HG03432 (cell line): ENCODE measurements at regions not wholly inside any gene's neighbourhood (a gene's known extent, or its start where the extent isn't known, plus 50 kb on each side); places are given as distances from the start of the nearest gene placed in this dataset.

Source experiments
- ATAC-seq: cut with Tn5 transposase; IDR thresholded peaks from one replicate; pipeline ENCODE4 v1.9.1; 2021; ENCODE audit warnings: mild to moderate bottlenecking, moderate library complexity; ENCODE audit not compliant: unreplicated experiment

- no peak for ATAC-seq
Measured at GRCh38 chr5:107155707-107156106, 515.0 kb downstream of the EFNA5 start.

GRCh38 chr5:107154593-107154992 lies 516.1 kb downstream of the EFNA5 start:
- no peak for ATAC-seq

GRCh38 chr5:107153283-107153682 lies 517.5 kb downstream of the EFNA5 start:
- no peak for ATAC-seq

- peak; percentile 98 for ATAC-seq
Measured at GRCh38 chr5:107149243-107150005, 521.3 kb downstream of the EFNA5 start.

GRCh38 chr5:107147589-107147988 lies 523.1 kb downstream of the EFNA5 start:
- ATAC-seq: no peak

GRCh38 chr5:107146901-107147300 lies 523.8 kb downstream of the EFNA5 start:
- no peak for ATAC-seq

- no peak for ATAC-seq
Measured at GRCh38 chr5:107135391-107135790, 535.3 kb downstream of the EFNA5 start.

- no peak for ATAC-seq
Measured at GRCh38 chr5:107134931-107135330, 535.8 kb downstream of the EFNA5 start.

- no peak for ATAC-seq
Measured at GRCh38 chr5:107129051-107129450, 541.7 kb downstream of the EFNA5 start.

GRCh38 chr5:107127878-107128277 lies 542.9 kb downstream of the EFNA5 start:
- no peak for ATAC-seq

- ATAC-seq: no peak
Measured at GRCh38 chr5:107126341-107126740, 544.4 kb downstream of the EFNA5 start.

GRCh38 chr5:107124376-107124775 lies 546.4 kb downstream of the EFNA5 start:
- no peak for ATAC-seq

GRCh38 chr5:107123014-107123413 lies 547.7 kb downstream of the EFNA5 start:
- no peak for ATAC-seq

- ATAC-seq: no peak
Measured at GRCh38 chr5:107121793-107122519, 548.8 kb downstream of the EFNA5 start.

- ATAC-seq: no peak
Measured at GRCh38 chr5:107119656-107120055, 551.1 kb downstream of the EFNA5 start.

- ATAC-seq: no peak
Measured at GRCh38 chr5:107118184-107119019, 552.3 kb downstream of the EFNA5 start.

- no peak for ATAC-seq
Measured at GRCh38 chr5:107112216-107112615, 558.5 kb downstream of the EFNA5 start.

- ATAC-seq: peak; percentile 97
Measured at GRCh38 chr5:107104040-107104995, 566.4 kb downstream of the EFNA5 start.

- no peak for ATAC-seq
Measured at GRCh38 chr5:107103522-107103921, 567.2 kb downstream of the EFNA5 start.

GRCh38 chr5:107100121-107100520 lies 570.6 kb downstream of the EFNA5 start:
- no peak for ATAC-seq
